KOPT-K1 (cell line): ENCODE measurements at regions not wholly inside any gene's neighbourhood (a gene's known extent, or its start where the extent isn't known, plus 50 kb on each side); places are given as distances from the start of the nearest gene placed in this dataset.

Experiments
- H3K27ac ChIP-seq: fragments of 200-600 bp; sonication (generic); 2 replicates; pipeline ENCODE4 v1.5.1; 2016; ENCODE audit warnings: antibody characterized with exemption, mild to moderate bottlenecking, low read depth, low read length; ENCODE audit not compliant: poor library complexity, severe bottlenecking
- H3K36me3 ChIP-seq: fragments of 200-600 bp; sonication (generic); 2 replicates; pipeline ENCODE4 v1.5.1; 2017; ENCODE audit warnings: antibody characterized with exemption, mild to moderate bottlenecking, low read length, moderate library complexity; ENCODE audit not compliant: insufficient read depth
- H3K9me3 ChIP-seq: fragments of 200-600 bp; sonication (generic); 2 replicates; pipeline ENCODE4 v1.5.1; 2017; ENCODE audit warnings: antibody characterized with exemption, low read length, mild to moderate bottlenecking; ENCODE audit not compliant: insufficient read depth, poor library complexity, severe bottlenecking

DNA sequence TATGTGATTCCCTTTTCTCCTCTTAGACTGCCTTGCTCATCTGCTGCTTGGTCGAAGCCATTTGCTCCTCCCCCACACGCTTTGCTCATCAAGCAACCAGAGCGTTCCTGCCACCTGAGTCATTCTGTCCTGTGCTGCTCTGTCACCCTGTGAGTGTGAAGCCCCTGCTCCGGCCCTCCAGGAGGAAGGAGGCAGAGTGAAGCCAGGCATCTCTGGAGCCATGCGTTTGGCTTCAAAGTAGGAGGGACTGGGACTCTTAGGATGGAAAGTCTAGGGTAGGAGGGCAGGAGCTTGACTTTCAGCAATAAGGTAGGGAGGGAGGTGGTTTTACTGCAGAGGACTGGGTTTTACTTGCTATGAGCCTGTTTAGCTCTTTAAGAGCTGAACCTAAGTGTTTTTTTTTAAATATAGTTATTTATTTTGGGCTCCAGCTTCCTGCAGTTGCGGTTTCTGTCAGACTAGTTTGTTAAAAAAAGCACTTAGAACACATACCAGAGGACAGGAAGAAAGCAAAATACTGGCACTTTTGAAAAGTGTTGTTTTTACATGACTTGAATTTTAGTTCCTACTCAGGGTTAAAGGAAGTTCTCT is 63.6 kb downstream of the SPINK2 start:
- H3K9me3 ChIP-seq = no peaks in the 10 kb centered on the region
- H3K27ac ChIP-seq = peak overlapping the region; percentile 91
- no peaks in the 10 kb centered on the region for H3K36me3 ChIP-seq

DNA sequence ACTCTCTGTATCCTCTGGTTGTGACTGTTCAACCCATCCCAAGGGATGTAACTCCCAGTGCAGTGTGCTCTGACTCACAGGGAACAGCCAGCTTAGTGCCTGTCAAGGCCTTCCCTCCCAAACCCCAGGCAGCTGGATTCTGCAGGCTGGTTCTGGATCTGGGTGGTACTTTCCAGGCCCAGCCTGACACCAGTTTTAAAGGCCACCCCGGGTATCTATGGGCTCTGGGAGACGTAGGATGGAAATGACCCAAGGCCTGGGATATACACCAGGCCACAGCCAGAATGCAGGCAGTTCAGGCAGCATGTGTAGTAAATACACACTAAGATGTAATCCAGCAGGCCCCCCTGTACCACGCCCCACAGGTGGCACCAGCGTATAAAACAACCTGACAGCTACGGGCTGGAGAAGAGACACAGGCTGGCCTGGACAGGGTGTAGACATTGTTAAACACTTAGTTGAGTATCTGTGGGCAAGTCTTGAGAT is 64.2 kb downstream of the SPINK2 start:
- peak overlapping the region; percentile 91 for H3K27ac ChIP-seq
- H3K9me3 ChIP-seq = no peaks in the 10 kb centered on the region
- no peaks in the 10 kb centered on the region for H3K36me3 ChIP-seq

DNA sequence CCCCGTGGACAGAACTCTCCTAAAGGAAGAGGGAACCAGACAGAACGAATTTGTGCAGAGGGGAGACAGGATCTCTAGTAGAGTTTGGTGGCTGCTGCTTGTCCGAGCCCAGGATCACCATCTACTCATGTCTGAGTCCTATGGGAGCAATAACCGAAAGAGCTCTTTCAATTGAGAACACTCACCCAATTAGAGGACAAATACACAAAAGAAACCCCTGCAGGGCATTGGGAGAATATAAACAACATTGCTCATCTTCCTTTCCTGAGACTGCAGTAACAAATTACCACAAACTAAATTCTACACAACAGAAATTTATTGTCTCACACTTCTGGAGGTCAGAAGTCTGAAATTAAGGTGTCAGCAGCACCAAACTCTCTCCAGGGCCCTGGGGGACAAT is 65.6 kb downstream of the SPINK2 start:
- Histone ChIP-seq H3K9me3 (no peaks in the 10 kb centered on the region), H3K27ac (no peak overlapping the region), H3K36me3 (no peaks in the 10 kb centered on the region)

DNA sequence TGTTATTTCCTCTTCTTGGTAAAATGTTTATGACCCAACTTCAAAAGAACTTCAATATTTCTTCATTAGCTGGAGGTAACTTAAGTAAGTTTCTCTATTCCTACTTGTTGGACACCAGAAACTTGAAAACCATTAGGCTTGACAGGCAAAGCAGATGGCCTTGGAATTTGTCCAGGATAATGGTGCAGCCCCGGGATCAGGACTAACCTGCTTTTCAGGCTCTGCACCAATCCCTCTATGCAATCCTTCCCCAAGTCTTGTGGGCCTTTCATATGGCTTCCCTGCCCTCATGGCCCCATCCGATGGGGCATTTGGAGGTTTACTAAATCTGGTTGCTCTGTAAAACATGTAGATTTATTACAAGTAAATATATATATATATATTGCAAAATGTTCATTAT is 68.5 kb downstream of the SPINK2 start:
- Histone ChIP-seq H3K36me3 (no peaks in the 10 kb centered on the region), H3K27ac (no peak overlapping the region), H3K9me3 (peaks cover 8% of the 10 kb centered on the region)

DNA sequence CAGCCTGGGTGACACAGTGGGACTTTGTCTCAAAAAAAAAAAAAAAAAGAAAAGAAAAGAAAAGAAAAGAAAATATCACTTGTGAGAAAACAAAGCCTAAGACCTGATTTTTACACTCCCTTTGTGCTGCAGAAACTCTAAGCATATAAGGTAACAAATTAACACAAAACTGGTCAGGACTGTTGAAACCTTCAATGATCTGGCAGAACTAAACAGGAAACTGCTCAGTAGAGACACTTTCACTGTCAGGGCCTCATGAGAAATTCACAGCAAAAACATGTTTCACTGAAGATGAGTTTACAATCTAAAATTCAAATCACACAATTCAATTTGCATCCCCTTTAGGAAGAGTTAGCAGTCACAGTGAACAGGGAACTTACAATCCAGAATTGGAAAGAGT is 69.1 kb upstream of the HOPX start:
- no peak overlapping the region for H3K27ac ChIP-seq
- H3K36me3 ChIP-seq = no peaks in the 10 kb centered on the region
- peaks cover 8% of the 10 kb centered on the region for H3K9me3 ChIP-seq

DNA sequence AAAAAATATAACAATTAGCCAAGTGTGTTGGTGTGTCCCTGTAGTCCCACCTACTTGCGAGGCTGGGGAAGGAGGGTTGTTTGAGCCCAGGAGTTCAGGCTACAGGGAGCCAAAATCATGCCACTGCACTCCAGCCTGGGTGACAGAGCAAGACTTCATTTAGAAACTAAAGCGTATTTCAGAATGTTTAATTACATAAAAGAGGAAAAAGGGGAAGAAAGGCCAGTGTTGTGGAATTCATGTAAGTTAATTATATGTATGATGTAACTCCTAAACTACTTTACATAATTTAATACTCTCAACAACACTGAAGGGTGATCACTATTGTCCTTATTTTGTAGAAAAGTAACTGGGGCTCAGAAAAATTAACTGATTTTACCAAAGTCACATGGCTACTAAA is 67.2 kb upstream of the HOPX start:
- H3K36me3 ChIP-seq = no peaks in the 10 kb centered on the region
- no peak overlapping the region for H3K27ac ChIP-seq

DNA sequence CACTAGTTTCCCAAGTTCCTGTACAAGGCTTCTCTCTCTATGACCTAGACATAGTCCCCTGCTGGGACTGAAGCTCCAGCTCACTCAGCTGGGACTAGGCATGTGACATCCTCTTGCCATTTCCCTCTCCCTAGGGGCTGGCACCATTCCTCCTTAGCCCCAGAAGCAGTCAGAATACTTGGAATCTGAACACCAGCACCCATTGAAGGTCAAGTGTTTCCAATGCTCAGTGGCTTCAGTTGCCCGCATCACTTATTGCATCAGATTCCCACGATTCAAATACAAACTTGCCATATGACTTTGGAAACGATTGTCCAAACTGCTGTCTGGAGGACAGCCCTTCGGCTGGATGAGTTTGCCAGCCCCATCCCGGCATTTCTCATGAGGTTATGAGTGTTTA is 65.5 kb upstream of the HOPX start:
- H3K9me3 ChIP-seq = peaks cover 8% of the 10 kb centered on the region
- H3K36me3 ChIP-seq = no peaks in the 10 kb centered on the region
- H3K27ac ChIP-seq = no peak overlapping the region

More for the DNA sequence above, 67.2 kb upstream of the HOPX start:
- H3K9me3 ChIP-seq = peaks cover 8% of the 10 kb centered on the region

DNA sequence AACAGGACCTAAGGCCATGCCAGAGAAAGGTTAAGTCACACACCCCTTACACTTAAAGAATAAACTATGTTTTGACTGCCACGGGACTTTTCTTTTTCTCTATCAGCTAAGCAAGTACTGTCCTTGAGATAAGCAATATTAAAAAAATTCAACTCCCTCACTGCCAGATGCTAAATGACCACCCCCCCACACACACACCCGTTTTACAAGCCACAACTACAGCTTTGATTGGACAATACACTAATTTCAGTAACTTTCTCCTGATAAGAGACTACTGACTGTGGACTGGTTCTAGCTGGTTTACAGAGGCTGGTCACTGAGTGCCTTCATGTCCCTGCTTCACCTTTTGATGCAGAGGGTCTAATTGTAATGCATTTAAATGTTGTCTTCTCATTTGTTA is 63.9 kb upstream of the HOPX start:
- no peak overlapping the region for H3K27ac ChIP-seq
- H3K9me3 ChIP-seq = peaks cover under 1% of the 10 kb centered on the region
- H3K36me3 ChIP-seq = no peaks in the 10 kb centered on the region

DNA sequence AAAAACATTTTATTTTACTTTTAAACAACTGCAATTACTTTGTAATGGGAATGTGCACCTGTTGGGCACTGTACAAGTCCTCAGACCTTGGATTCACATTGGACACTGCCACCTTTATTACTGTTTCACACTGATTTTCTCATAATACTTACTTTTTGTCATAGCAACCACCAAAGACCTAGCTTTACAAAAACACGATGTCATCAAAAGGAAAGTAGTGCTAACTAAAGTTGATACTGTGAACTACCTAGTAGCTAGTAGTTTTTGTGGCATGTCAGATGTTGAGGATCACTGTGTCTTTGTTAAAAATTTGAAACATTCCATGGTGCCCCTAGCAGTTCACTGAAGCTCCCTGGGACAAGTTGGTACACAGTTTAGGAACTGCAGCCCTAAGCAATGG is 62.9 kb upstream of the HOPX start:
- no peaks in the 10 kb centered on the region for H3K9me3 ChIP-seq
- H3K27ac ChIP-seq = no peak overlapping the region
- H3K36me3 ChIP-seq = no peaks in the 10 kb centered on the region

DNA sequence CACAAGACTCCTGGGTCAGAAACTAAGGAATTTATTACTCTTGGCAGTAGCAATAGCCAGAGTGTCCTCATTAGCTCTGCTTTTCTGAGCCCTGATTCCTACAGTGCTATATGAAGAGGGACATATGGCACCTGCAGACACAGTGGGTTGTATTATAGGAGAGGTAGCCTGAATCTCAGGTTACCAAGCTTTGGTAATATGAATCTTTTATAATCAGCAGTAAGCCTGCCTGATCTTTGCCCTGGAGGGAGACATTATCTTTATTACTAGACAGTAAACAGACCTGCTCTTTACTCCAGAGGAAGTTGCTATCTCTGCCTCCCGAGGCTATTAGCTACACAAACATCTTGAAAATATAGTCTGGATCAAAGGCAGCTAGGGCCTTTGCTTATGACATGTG is 62.5 kb upstream of the HOPX start:
- Histone ChIP-seq H3K27ac (no peak overlapping the region), H3K36me3 (no peaks in the 10 kb centered on the region), H3K9me3 (no peaks in the 10 kb centered on the region)

DNA sequence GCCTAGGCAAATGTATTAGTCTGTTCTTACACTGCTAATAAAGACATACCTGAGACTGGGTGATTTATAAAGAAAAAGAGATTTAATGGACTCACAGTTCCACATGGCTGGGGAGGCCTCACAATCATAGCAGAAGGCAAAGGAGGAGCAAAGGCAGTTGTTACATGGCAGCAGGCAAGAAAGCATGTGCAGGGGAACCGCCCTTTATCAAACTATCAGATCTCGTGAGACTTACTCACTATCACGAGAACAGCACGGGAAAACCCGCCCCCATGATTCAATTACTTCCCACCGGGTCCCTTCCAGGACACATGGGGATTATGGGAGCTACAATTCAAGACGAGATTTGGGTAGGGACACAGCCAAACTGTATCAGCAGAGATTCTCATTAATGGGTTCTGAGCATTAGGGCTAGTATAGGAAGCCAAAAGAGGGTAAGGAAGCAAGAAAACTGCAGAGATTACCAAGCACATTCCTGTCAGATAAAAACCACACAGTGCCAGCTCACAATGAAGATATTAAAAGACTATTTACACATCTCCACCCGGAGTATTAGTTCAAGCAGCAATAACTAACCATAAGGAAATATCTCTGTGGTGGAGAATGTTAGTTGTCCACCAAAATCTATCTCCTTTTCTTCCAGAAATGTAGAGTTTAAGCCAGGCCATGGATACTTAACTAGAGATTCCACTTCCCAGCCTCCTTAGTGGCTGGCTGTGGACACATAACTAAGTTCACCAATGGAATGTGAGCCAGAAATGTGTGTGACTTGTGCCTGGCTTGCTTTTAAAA is 61.2 kb upstream of the HOPX start:
- H3K9me3 ChIP-seq = no peaks in the 10 kb centered on the region
- no peak overlapping the region for H3K27ac ChIP-seq
- no peaks in the 10 kb centered on the region for H3K36me3 ChIP-seq

DNA sequence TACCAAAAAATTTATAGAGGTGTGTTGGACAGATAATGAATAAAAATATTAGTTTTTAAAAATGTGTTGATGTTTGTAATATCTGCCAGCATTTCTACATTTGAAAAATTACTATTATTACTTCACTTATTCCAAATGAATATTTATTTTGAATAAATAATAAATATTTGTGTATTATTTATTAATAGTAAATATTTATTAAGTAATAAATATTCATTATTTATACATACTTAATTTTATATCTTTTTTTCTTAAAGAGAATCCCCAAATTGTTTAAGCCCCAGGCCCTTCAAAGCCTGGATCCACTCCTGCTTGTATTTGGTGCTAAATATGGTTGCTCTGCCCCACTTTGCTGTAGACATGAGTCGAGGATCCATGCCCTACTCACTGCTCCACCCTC is 60.5 kb upstream of the HOPX start:
- Histone ChIP-seq H3K9me3 (no peaks in the 10 kb centered on the region), H3K36me3 (no peaks in the 10 kb centered on the region), H3K27ac (no peak overlapping the region)

DNA sequence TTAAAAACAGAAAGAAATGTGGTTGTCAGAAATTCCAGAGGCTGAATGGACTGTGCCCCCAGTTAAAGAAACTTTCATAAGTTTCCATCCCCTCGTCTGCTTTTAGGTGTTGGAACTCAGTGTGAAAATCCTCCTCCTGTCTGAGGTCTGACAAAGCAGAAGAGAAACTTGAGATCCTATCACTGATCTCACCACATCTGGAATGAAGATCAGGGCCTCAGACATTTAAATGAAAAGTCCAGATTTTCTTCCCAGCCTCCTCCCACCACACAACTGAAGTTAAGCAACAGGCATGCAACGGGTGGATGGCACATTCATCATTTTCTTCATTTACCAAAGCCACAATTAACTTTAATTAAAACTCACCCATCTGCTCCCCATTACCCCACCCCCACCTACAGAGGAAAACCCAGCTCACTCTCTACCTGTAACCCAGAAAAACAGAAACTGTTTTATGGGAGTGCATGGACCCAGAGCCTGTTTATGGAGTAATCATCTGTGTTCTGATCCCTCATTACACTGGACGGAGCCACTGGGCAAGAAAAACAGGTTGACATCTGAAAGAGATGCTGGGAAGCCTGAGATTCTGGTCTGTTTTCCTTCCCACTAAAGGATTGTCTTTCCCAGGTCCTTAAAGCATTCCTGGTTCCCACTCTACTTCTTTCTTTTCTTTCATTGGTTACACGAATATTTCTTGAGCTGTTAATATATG is 58.1 kb upstream of the HOPX start:
- H3K9me3 ChIP-seq = no peaks in the 10 kb centered on the region
- no peak overlapping the region for H3K27ac ChIP-seq
- no peaks in the 10 kb centered on the region for H3K36me3 ChIP-seq

DNA sequence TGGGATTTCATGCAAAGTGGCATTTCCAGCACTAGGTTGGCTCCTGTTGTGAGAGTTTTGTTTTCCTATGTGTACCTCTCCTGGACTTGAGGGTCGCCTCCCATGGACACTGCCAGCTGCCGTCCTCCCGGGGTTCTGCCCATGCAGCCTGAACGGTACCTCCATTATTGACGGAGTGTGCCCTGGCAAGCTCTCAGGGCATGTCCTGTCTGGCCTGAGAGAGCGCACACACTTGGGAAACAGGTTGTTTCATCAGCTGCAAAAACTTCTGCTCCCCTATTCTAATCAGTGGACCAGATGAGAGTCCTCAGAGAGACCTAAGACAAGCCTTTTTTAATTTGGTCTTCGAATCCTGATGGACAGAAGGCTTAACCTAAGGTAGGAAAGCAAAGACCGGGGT is 56.6 kb upstream of the HOPX start:
- Histone ChIP-seq H3K36me3 (no peaks in the 10 kb centered on the region), H3K27ac (no peak overlapping the region), H3K9me3 (no peaks in the 10 kb centered on the region)

DNA sequence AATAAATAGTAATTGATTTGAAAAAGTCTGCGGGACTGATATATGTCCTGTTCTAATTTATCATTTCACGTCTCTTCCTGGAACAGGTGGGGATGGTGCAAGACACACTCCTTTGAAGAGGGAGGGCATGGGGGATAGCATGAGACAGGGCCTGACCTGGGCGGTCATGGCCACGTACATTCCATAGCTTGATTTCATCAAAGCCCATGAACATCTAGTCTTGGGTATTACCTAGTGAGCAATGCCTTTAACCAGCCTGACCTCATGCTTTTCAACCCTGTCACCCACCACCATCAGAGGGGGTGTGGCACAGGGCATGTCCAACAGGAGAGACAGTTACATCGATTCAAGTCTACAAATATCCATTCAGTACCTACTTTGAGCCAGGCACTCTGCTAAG is 52.3 kb upstream of the HOPX start:
- H3K27ac ChIP-seq = no peak overlapping the region
- no peaks in the 10 kb centered on the region for H3K36me3 ChIP-seq
- no peaks in the 10 kb centered on the region for H3K9me3 ChIP-seq
